Type B pancreatic cell (in vitro differentiated cells): ENCODE measurements at regions not wholly inside any gene's neighbourhood (a gene's known extent, or its start where the extent isn't known, plus 50 kb on each side); places are given as distances from the start of the nearest gene placed in this dataset.

Experiments
- DNase-seq: peaks from one replicate; pipeline ENCODE4 v3.0.0; 2021; ENCODE audit warnings: mixed read lengths; ENCODE audit not compliant: unreplicated experiment; ENCODE audit errors: extremely low spot score
- H3K27ac Mint-ChIP-seq: 2 replicates; pipeline ENCODE4 v1.8.0; 2021; ENCODE audit warnings: mild to moderate bottlenecking, mixed read lengths
- H3K27me3 Mint-ChIP-seq: 2 replicates; pipeline ENCODE4 v1.8.0; 2021; ENCODE audit warnings: mixed read lengths
- H3K36me3 Mint-ChIP-seq: 2 replicates; pipeline ENCODE4 v1.8.0; 2021; ENCODE audit warnings: mixed read lengths
- H3K4me1 Mint-ChIP-seq: one replicate; pipeline ENCODE4 v1.8.0; 2021; ENCODE audit warnings: mixed read lengths; ENCODE audit not compliant: unreplicated experiment
- H3K4me3 Mint-ChIP-seq: 2 replicates; pipeline ENCODE4 v1.8.0; 2021; ENCODE audit warnings: mild to moderate bottlenecking, mixed read lengths
- H3K9me3 Mint-ChIP-seq: 2 replicates; pipeline ENCODE4 v1.8.0; 2021; ENCODE audit warnings: mixed read lengths
- TF ChIP-seq, protein P1 (sequence below): fragments of 200-600 bp; sonication (generic); conservative IDR thresholded peaks from 2 replicates; pipeline ENCODE4 v1.5.0; 2021; ENCODE audit warnings: antibody characterized with exemption, mild to moderate bottlenecking

GRCh38 chr3:25293736-25294135, 134.3 kb upstream of the RARB start:
- no peak for DNase-seq
- TF ChIP-seq, protein P1, sequence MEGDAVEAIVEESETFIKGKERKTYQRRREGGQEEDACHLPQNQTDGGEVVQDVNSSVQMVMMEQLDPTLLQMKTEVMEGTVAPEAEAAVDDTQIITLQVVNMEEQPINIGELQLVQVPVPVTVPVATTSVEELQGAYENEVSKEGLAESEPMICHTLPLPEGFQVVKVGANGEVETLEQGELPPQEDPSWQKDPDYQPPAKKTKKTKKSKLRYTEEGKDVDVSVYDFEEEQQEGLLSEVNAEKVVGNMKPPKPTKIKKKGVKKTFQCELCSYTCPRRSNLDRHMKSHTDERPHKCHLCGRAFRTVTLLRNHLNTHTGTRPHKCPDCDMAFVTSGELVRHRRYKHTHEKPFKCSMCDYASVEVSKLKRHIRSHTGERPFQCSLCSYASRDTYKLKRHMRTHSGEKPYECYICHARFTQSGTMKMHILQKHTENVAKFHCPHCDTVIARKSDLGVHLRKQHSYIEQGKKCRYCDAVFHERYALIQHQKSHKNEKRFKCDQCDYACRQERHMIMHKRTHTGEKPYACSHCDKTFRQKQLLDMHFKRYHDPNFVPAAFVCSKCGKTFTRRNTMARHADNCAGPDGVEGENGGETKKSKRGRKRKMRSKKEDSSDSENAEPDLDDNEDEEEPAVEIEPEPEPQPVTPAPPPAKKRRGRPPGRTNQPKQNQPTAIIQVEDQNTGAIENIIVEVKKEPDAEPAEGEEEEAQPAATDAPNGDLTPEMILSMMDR: no peak
- Mint-ChIP-seq H3K4me1 (peaks cover 61% of the 10 kb centered on the region), H3K27ac (peak overlapping the region; percentile 95), H3K36me3 (peaks cover 5% of the 10 kb centered on the region), H3K27me3 (peaks cover 3% of the 10 kb centered on the region), H3K4me3 (peak overlapping the region; percentile 67), H3K9me3 (peaks cover 9% of the 10 kb centered on the region)

DNA sequence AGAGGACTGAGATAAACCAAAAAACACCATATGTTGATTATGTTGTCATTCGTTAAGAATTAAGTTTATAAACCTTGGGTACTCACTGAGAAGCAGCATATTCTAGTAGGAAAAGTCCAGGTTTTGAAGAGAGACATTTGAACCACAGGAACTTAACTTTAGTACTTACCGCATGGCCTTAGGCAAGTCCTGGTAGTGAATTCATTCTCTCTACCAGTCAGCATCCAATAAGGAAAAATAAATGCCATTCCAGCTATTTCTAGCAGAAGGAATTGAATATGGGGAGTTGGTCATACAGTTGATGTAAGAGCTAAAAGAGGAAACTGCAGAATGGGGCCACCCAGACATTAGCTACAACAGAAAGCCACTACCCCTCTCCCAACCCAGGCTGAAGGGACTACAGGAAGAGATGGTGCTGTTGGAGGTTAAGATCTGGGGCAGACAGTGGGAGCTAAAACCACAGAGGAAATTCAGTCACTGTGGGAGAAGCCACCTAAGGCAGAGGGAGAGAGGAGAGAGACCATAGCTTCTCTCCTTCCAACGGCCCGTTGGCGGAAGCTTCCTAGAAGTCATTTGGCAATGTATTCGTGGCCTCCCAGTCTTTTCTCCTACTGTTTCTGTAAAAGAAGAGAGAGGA, 133.8 kb upstream of the RARB start:
- Mint-ChIP-seq H3K4me3 (peak overlapping the region; percentile 67), H3K4me1 (peaks cover 59% of the 10 kb centered on the region), H3K27ac (peak overlapping the region; percentile 95), H3K36me3 (peaks cover 5% of the 10 kb centered on the region), H3K27me3 (peaks cover 3% of the 10 kb centered on the region), H3K9me3 (peaks cover 9% of the 10 kb centered on the region)
- TF ChIP-seq, protein P1: no peak
- no peak for DNase-seq

DNA sequence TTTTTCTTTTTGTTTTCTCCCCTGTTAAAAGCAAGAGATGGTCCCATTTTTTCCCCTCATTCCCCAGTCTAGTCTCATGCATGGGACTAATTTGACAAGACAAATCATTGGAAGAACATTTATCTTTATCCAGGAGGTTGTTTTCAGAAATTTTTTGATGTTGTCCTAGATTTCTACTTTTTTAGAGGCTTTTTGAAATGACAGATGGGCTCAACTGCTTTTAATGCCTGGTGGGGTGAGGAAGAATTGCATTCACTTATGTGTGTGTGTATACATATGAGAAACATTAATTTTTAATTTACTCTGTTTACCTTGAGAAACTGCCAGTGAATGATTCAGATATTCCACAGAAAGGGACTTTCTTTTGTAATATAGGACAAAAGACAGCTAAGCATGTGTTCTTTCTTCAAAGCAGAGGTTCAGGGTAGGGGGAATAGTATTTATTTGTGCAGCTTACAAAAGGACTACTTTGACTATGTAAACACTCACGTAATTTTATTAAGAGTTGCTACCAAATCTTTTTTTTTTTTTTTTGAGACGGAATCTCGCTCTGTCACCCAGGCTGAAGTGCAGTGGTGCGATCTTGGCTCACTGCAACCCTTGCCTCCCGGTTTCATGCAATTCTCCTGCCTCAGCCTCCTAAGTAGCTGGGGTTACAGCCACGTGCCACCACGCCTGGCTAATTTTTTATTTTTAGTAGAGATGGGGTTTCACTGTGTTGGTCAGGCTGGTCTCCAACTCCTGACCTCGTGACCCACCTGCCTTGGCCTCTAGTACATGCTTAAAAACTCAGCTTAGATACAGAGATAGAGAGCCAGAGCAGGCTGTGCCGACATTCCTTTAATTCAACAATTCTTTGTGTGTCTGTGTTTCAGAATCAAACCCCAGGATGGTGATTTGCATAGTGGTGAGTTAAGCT, 130.1 kb upstream of the RARB start:
- Mint-ChIP-seq H3K27ac (no peak overlapping the region), H3K9me3 (peaks cover 9% of the 10 kb centered on the region), H3K27me3 (peaks cover 3% of the 10 kb centered on the region), H3K36me3 (peaks cover 5% of the 10 kb centered on the region), H3K4me1 (peaks cover 50% of the 10 kb centered on the region), H3K4me3 (no peak overlapping the region)
- TF ChIP-seq, protein P1: peak; percentile 51
- no peak for DNase-seq

GRCh38 chr3:25300141-25300540, 127.9 kb upstream of the RARB start:
- peaks cover 5% of the 10 kb centered on the region for H3K9me3 Mint-ChIP-seq
- DNase-seq: no peak
- H3K36me3 Mint-ChIP-seq: peaks cover 4% of the 10 kb centered on the region
- no peaks in the 10 kb centered on the region for H3K27me3 Mint-ChIP-seq
- no peak overlapping the region for H3K4me3 Mint-ChIP-seq
- peaks cover 50% of the 10 kb centered on the region for H3K4me1 Mint-ChIP-seq
- H3K27ac Mint-ChIP-seq: no peak overlapping the region
- TF ChIP-seq, protein P1: no peak

GRCh38 chr3:25304916-25305315, 123.1 kb upstream of the RARB start:
- no peak overlapping the region for H3K27ac Mint-ChIP-seq
- no peak for DNase-seq
- no peaks in the 10 kb centered on the region for H3K27me3 Mint-ChIP-seq
- TF ChIP-seq, protein P1: no peak
- H3K4me3 Mint-ChIP-seq: no peak overlapping the region
- peaks cover 43% of the 10 kb centered on the region for H3K4me1 Mint-ChIP-seq
- peaks cover 4% of the 10 kb centered on the region for H3K36me3 Mint-ChIP-seq
- peaks cover 5% of the 10 kb centered on the region for H3K9me3 Mint-ChIP-seq
